Activated T-helper 17 cell treated with anti-CD3 and anti-CD28 coated beads, Interleukin-2, amount 50 U/mL, for 72 hours (primary cell): ENCODE measurements at regions not wholly inside any gene's neighbourhood (a gene's known extent, or its start where the extent isn't known, plus 50 kb on each side); places are given as distances from the start of the nearest gene placed in this dataset.
"Not testable (repeated sequence)": the region's sequence is repeated elsewhere in the genome, so short reads cannot be mapped to it uniquely, and the experiment has no call there.

Experiments used
- ATAC-seq: fragments of 150-1000 bp; cut with Tn5 transposase; replicated peaks from 2 replicates; pipeline ENCODE4 v1.10.0; 2021; ENCODE audit warnings: mild to moderate bottlenecking, moderate library complexity
- H3K27ac Mint-ChIP-seq: one replicate; pipeline ENCODE4 v1.8.0; 2022; ENCODE audit warnings: mixed read lengths
- H3K27me3 Mint-ChIP-seq: one replicate; pipeline ENCODE4 v1.8.0; 2022; ENCODE audit warnings: mixed read lengths
- H3K36me3 Mint-ChIP-seq: one replicate; pipeline ENCODE4 v1.8.0; 2022; ENCODE audit warnings: low read depth, mild to moderate bottlenecking, mixed read lengths
- H3K4me1 Mint-ChIP-seq: one replicate; pipeline ENCODE4 v1.8.0; 2022; ENCODE audit warnings: mixed read lengths
- H3K4me3 Mint-ChIP-seq: one replicate; pipeline ENCODE4 v1.8.0; 2022; ENCODE audit warnings: mild to moderate bottlenecking, mixed read lengths
- H3K9me3 Mint-ChIP-seq: one replicate; pipeline ENCODE4 v1.8.0; 2022; ENCODE audit warnings: mixed read lengths

GRCh38 chr10:46774945-46775667 is 136.1 kb upstream of the PTPN20 start:
- not testable (repeated sequence) for H3K9me3 Mint-ChIP-seq, H3K27me3 Mint-ChIP-seq, H3K4me3 Mint-ChIP-seq, ATAC-seq, H3K36me3 Mint-ChIP-seq, H3K4me1 Mint-ChIP-seq, H3K27ac Mint-ChIP-seq

- not testable (repeated sequence) for ATAC-seq, H3K9me3 Mint-ChIP-seq, H3K27me3 Mint-ChIP-seq, H3K36me3 Mint-ChIP-seq, H3K4me3 Mint-ChIP-seq, H3K27ac Mint-ChIP-seq, H3K4me1 Mint-ChIP-seq
Measured at GRCh38 chr10:46775668-46776059, 135.6 kb upstream of the PTPN20 start.

GRCh38 chr10:46779571-46779970 is 131.7 kb upstream of the PTPN20 start:
- not testable (repeated sequence) for H3K4me3 Mint-ChIP-seq, H3K27ac Mint-ChIP-seq, H3K9me3 Mint-ChIP-seq, ATAC-seq, H3K27me3 Mint-ChIP-seq, H3K4me1 Mint-ChIP-seq, H3K36me3 Mint-ChIP-seq

DNA sequence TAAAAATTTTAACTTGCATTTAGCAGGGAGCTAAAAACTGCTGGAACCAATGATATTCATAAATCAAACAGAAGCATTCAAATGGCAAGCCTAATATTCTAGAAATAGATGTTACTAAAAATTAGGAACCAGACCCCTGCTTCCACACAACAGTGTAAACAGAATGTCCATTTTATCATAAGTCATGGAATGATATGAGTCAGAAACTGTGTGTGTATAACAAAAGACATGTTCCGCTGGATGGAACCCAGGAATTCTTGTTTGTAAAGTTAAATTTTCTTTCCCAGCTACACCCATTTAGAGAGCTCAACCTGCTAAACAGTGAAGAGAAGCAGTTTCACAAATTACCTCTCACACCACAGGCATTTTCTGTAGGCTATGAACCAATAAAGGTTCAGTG is 131.1 kb upstream of the PTPN20 start:
- not testable (repeated sequence) for ATAC-seq, H3K27ac Mint-ChIP-seq, H3K9me3 Mint-ChIP-seq, H3K4me1 Mint-ChIP-seq, H3K36me3 Mint-ChIP-seq, H3K4me3 Mint-ChIP-seq, H3K27me3 Mint-ChIP-seq

DNA sequence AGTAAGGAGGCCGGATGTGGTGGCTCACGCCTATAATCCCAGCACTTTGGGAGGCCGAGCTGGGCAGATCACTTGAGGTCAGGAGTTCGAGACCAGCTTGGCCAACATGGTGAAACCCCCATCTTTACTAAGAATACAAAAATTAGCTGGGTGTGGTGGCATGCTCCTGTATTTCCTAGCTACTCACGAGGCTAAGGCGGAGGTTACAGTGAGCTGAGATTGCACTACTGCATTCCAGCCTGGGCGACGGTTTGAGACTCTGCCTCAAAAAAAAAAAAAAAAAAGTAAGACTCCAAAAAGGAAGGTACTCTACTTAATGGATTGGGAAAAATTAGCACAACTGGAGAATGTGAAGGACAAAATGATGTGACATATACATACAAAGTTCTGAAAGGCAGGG is 130.2 kb upstream of the PTPN20 start:
- not testable (repeated sequence) for H3K27ac Mint-ChIP-seq, H3K27me3 Mint-ChIP-seq, ATAC-seq, H3K4me3 Mint-ChIP-seq, H3K9me3 Mint-ChIP-seq, H3K36me3 Mint-ChIP-seq, H3K4me1 Mint-ChIP-seq

DNA sequence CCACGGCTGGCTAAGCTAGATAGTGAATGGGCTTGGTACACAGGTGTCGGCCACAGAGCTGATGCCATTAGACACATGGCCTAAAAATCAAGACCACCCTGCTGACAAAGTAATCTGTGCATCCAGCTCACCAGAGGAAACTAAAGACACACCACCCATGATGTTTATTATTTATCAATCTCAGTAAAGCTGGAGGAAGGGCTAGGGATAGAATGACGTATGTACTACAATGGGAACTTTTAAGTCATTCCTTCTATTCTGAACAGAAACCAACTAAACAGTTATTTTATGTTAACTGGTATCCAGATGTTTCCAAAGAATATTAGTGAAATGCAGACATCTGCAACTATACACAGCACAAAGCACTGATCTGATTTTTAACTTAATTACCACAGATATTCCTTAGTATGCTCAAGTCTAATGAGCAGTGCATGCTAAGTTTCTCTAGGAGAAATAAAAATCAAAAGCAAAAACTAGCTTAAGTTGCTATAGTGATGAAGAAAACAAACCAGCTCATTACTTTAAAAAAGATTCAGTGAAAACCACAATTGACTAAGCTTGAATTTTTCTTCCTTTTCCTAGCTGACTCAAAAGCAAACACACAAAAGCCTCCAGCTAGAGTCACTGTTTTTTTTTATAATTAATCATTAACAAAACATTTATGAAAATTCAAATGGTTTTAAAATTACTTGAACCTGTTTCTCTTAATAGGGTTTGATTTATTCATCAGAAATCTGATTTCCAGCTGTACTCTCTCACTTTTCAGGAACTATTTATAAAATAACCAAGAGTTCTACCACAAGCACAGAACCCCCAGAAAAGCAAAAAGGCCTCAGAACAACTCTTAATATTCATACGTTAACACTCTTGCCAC is 129.0 kb upstream of the PTPN20 start:
- peak; percentile 25 for ATAC-seq
- H3K9me3 Mint-ChIP-seq, H3K4me3 Mint-ChIP-seq: not testable (repeated sequence)

GRCh38 chr10:46784665-46785064 is 126.6 kb upstream of the PTPN20 start:
- H3K27ac Mint-ChIP-seq, H3K36me3 Mint-ChIP-seq, H3K9me3 Mint-ChIP-seq, ATAC-seq, H3K4me1 Mint-ChIP-seq, H3K27me3 Mint-ChIP-seq: not testable (repeated sequence)
- H3K4me3 Mint-ChIP-seq, result peak overlapping the region; percentile 34

More for the DNA sequence above, 129.0 kb upstream of the PTPN20 start:
- H3K36me3 Mint-ChIP-seq, H3K4me1 Mint-ChIP-seq, H3K27ac Mint-ChIP-seq, H3K27me3 Mint-ChIP-seq: not testable (repeated sequence)

- not testable (repeated sequence) for H3K9me3 Mint-ChIP-seq, H3K36me3 Mint-ChIP-seq, H3K4me1 Mint-ChIP-seq, H3K27me3 Mint-ChIP-seq, ATAC-seq, H3K27ac Mint-ChIP-seq
- H3K4me3 Mint-ChIP-seq, result peak overlapping the region; percentile 95
Measured at GRCh38 chr10:46786125-46786517, 125.1 kb upstream of the PTPN20 start.

DNA sequence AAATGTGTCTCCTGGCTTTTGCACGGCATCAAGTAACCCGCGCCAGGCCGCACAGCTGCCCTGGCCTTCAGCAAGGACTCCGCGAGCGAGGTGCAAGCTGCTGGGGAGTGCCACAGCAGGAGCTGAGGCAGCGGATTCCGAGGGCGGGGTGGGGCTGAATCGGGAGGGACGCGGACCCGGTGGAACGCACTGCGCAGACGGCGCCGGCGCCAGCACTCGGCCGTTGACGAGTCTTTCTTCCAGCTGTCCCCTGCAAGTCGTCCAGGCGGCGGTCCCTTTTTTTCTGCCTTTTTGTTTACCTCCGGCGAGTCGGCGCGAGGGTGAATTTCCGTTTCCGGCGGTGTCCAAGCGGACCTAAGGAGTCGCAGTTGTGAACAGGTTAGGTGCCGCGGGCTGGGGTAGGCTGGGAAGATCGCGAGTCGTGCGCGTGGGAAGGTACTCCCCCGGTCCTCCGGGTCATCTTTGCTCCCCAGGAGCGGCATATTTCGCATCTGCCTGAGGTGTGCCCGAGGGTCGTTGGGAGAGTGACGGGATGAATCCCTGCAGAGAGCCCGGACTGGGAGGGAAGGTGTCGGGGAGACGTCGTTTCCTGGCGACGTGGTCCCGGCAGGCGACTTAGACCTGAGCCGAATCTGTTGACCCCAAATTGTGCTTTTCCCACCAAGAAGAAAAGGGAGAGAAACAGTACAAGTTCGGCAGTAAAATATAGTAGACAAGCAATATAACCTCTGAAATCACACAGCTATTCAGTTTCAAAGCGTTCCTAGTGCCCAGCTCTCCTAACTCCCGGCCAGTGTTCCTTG is 124.5 kb upstream of the PTPN20 start:
- H3K4me3 Mint-ChIP-seq, result peak overlapping the region; percentile 95

GRCh38 chr10:46787321-46787615 is 124.0 kb upstream of the PTPN20 start:
- Mint-ChIP-seq H3K9me3 (no peaks in the 10 kb centered on the region), H3K4me3 (peak overlapping the region; percentile 95), H3K36me3 (no peaks in the 10 kb centered on the region), H3K27me3 (no peaks in the 10 kb centered on the region), H3K27ac (peak overlapping the region; percentile 92), H3K4me1 (no peaks in the 10 kb centered on the region)
- ATAC-seq, result peak; percentile 55

More for the DNA sequence above, 124.5 kb upstream of the PTPN20 start:
- H3K27ac Mint-ChIP-seq, result peak overlapping the region; percentile 92
- peak; percentile 87 for ATAC-seq
- not testable (repeated sequence) for H3K4me1 Mint-ChIP-seq, H3K36me3 Mint-ChIP-seq, H3K27me3 Mint-ChIP-seq, H3K9me3 Mint-ChIP-seq

DNA sequence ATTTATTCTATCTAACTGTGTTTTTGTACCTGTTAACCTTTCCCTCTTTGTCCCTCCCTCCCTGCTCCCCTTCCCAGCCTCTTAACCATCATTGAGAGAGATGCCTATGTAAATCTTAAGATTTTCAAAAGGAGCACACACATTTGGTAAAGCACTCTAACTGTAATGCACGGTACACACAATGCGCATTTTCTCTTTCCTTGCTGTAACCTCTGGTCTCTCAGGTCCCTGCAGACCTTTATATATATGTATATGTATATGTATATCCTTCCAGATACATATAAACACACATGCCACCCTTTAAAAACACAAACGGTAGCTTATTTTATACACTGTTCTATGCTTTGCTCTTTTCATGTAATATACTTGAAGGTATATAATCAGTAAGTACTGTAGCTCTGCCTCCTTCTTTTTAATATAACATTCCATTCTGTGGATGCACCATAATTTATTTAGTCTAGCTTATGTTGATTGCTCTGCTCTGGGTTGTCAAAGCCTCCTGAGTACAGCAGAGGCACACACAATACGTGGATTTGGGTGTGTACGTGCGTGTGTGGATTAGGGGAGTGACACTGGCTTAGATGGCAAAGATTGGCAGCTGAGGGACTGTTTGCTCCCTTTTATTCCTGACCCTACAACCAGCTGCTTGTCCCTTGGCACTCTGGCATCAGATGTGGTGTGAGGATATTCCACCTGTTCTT is 118.4 kb upstream of the PTPN20 start:
- H3K27me3 Mint-ChIP-seq, result not testable (repeated sequence)

GRCh38 chr10:46796351-46796750 is 114.9 kb upstream of the PTPN20 start:
- not testable (repeated sequence) for H3K4me1 Mint-ChIP-seq, H3K36me3 Mint-ChIP-seq, H3K4me3 Mint-ChIP-seq, H3K27ac Mint-ChIP-seq, H3K27me3 Mint-ChIP-seq, H3K9me3 Mint-ChIP-seq, ATAC-seq

More for the DNA sequence above, 118.4 kb upstream of the PTPN20 start:
- not testable (repeated sequence) for H3K9me3 Mint-ChIP-seq, H3K4me1 Mint-ChIP-seq, H3K36me3 Mint-ChIP-seq, H3K27ac Mint-ChIP-seq, ATAC-seq, H3K4me3 Mint-ChIP-seq

- H3K4me1 Mint-ChIP-seq, H3K4me3 Mint-ChIP-seq, H3K36me3 Mint-ChIP-seq, H3K27me3 Mint-ChIP-seq, H3K9me3 Mint-ChIP-seq, ATAC-seq, H3K27ac Mint-ChIP-seq: not testable (repeated sequence)
Measured at GRCh38 chr10:46802010-46802409, 109.2 kb upstream of the PTPN20 start.

DNA sequence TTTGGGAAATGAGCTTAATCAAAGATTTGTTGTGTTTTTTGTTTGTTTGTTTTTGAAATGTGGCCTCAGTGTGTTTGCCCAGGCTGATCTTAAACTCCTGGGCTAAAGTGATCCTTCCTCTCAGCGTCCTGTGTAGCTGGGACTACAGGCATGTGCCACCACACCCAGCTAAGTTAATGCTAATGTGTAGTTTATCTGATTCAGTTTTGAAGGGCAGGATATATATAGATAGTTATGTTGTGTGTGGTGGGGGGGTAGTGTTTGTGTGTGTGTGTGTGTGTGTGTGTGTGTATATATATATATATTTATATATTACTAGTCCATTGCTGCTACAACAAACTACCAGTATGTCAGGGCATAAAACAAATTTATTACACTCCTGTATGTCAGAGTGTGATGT is 108.1 kb upstream of the PTPN20 start:
- ATAC-seq, H3K4me3 Mint-ChIP-seq, H3K27me3 Mint-ChIP-seq, H3K27ac Mint-ChIP-seq, H3K9me3 Mint-ChIP-seq, H3K36me3 Mint-ChIP-seq, H3K4me1 Mint-ChIP-seq: not testable (repeated sequence)
